ENCODE measurements at regions not wholly inside any gene's neighbourhood (a gene's known extent, or its start where the extent isn't known, plus 50 kb on each side); places are given as distances from the start of the nearest gene placed in this dataset.

DNA sequence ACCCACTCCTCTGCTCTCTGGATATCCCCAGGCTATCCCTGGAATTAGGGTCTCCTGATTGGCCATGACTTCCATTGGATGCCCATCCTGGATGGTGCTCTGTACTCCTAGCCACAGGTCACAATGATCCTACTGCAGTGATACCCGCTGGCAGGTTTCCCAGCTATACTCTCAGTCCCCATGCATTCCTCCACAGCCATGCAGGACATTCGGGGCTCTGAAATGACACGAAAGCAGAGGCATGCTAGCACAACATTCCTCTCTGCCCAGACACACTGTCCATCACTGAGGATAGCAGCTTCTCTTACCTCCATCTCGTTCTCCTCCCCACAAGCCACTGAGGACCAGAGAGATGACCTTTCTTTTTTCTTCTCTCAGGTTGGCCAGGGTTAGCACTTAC is 51.7 kb upstream of the SPATS2L start:
- no peak overlapping the region for H3K4me3 Mint-ChIP-seq
- H3K9me3 Mint-ChIP-seq (ENCODE audit: insufficient read depth): no peaks in the 10 kb centered on the region
- H3K9me3 ChIP-seq (ENCODE audit: control extremely low read depth in 1 of 3, control insufficient read depth in 2 of 3, insufficient read depth in 1 of 3, low read length in 2 of 3): no peaks in the 10 kb centered on the region

DNA sequence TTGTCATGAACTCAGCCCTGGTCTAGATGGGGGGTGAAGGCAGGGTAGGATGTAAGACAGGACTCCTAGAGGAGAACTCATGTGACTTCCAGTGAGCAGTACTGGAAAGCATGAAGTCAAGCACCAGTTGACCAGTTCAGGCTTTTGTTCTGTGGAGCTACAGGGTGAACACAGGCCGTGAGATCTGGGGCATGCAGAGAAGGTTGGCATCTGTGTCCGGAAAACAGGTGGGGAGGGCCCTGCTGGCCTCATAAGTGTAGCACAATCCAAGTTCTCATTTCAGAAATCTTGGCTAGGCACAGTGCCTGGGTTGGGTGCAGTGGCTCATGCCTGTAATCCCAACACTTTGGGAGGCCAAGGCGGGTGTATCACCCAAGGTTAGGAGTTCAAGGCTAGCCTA is 50.9 kb upstream of the SPATS2L start:
- Mint-ChIP-seq H3K9me3 (ENCODE audit: insufficient read depth) (no peaks in the 10 kb centered on the region), H3K27ac (no peak overlapping the region), H3K4me3 (no peak overlapping the region), H3K4me1 (no peaks in the 10 kb centered on the region), H3K27me3 (peaks cover 10% of the 10 kb centered on the region)
- H3K79me2 ChIP-seq (ENCODE audit: control insufficient read depth, insufficient read depth, low read length): no peaks in the 10 kb centered on the region
- H3K4me2 ChIP-seq (replicated peaks; ENCODE audit: low read depth, low read length, poor library complexity, severe bottlenecking): no peak overlapping the region
- no peak for DNase-seq
- ChIA-PET POLR2A (no interaction called here), CTCF (no interaction called here)
- peaks cover 0 to 4% (median 0%) of the 10 kb centered on the region in 4 experiments for H3K27me3 ChIP-seq (replicated peaks in 1 of 4; ENCODE audit: control extremely low read depth in 1 of 4, control insufficient read depth in 3 of 4, insufficient read depth in 4 of 4, low read length in 3 of 4)
- ATAC-seq (ENCODE audit: low read depth): no peak
- H3K9me3 ChIP-seq (ENCODE audit: control extremely low read depth in 1 of 3, control insufficient read depth in 2 of 3, insufficient read depth in 1 of 3, low read length in 2 of 3): no peaks in the 10 kb centered on the region
- H3K27ac ChIP-seq (ENCODE audit: low read length in 2 of 2): no peak overlapping the region
- intact Hi-C loops (cut with micrococcal nuclease): no loop called here
- 80% methylated on average over 2 of the region's 3 CpGs for WGBS (ENCODE audit: insufficient coverage)
- TF ChIP-seq, protein P1, sequence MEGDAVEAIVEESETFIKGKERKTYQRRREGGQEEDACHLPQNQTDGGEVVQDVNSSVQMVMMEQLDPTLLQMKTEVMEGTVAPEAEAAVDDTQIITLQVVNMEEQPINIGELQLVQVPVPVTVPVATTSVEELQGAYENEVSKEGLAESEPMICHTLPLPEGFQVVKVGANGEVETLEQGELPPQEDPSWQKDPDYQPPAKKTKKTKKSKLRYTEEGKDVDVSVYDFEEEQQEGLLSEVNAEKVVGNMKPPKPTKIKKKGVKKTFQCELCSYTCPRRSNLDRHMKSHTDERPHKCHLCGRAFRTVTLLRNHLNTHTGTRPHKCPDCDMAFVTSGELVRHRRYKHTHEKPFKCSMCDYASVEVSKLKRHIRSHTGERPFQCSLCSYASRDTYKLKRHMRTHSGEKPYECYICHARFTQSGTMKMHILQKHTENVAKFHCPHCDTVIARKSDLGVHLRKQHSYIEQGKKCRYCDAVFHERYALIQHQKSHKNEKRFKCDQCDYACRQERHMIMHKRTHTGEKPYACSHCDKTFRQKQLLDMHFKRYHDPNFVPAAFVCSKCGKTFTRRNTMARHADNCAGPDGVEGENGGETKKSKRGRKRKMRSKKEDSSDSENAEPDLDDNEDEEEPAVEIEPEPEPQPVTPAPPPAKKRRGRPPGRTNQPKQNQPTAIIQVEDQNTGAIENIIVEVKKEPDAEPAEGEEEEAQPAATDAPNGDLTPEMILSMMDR (IDR thresholded peaks at IDR 0.05): no peak
- no peak for TF ChIP-seq EZH2 (IDR thresholded peaks at IDR 0.05; ENCODE audit: borderline replicate concordance, insufficient read depth, low read depth, low read length, poor library complexity, severe bottlenecking)
- no peak overlapping the region for H2AFZ ChIP-seq (ENCODE audit: insufficient read depth, low read depth, low read length, poor library complexity, severe bottlenecking)
- no peak overlapping the region for H3K4me3 ChIP-seq (ENCODE audit: control extremely low read depth in 1 of 5, extremely low read depth in 1 of 5, insufficient read depth in 1 of 5, low read depth in 2 of 5, low read length in 4 of 5)
- no peaks in the 10 kb centered on the region for H3K4me1 ChIP-seq (ENCODE audit: control insufficient read depth in 2 of 2, insufficient read depth in 2 of 2, low read length in 2 of 2)
- H3K9ac ChIP-seq (ENCODE audit: low read length): no peak overlapping the region
- H3K36me3 ChIP-seq (replicated peaks in 1 of 2; ENCODE audit: control extremely low read depth in 1 of 2, control insufficient read depth in 1 of 2, extremely low read depth in 1 of 2, insufficient read depth in 2 of 2, low read length in 1 of 2): no peaks in the 10 kb centered on the region
- no peaks in the 10 kb centered on the region for H4K20me1 ChIP-seq (ENCODE audit: control insufficient read depth, insufficient read depth, low read length, poor library complexity, severe bottlenecking)

More for the DNA sequence above, 51.7 kb upstream of the SPATS2L start:
- Histone ChIP-seq H3K27me3 (replicated peaks in 1 of 4; ENCODE audit: control extremely low read depth in 1 of 4, control insufficient read depth in 3 of 4, insufficient read depth in 4 of 4, low read length in 3 of 4) (peaks cover 0 to 4% (median 0%) of the 10 kb centered on the region in 4 experiments), H4K20me1 (ENCODE audit: control insufficient read depth, insufficient read depth, low read length, poor library complexity, severe bottlenecking) (no peaks in the 10 kb centered on the region), H3K4me1 (ENCODE audit: control insufficient read depth in 2 of 2, insufficient read depth in 2 of 2, low read length in 2 of 2) (no peaks in the 10 kb centered on the region), H3K79me2 (ENCODE audit: control insufficient read depth, insufficient read depth, low read length) (no peaks in the 10 kb centered on the region), H3K4me3 (ENCODE audit: control extremely low read depth in 1 of 5, extremely low read depth in 1 of 5, insufficient read depth in 1 of 5, low read depth in 2 of 5, low read length in 4 of 5) (no peak overlapping the region), H3K36me3 (replicated peaks in 1 of 2; ENCODE audit: control extremely low read depth in 1 of 2, control insufficient read depth in 1 of 2, extremely low read depth in 1 of 2, insufficient read depth in 2 of 2, low read length in 1 of 2) (no peaks in the 10 kb centered on the region), H2AFZ (ENCODE audit: insufficient read depth, low read depth, low read length, poor library complexity, severe bottlenecking) (no peak overlapping the region), H3K27ac (ENCODE audit: low read length in 2 of 2) (no peak overlapping the region), H3K4me2 (replicated peaks; ENCODE audit: low read depth, low read length, poor library complexity, severe bottlenecking) (no peak overlapping the region), H3K9ac (ENCODE audit: low read length) (no peak overlapping the region)
- ChIA-PET POLR2A (no interaction called here), CTCF (no interaction called here)
- intact Hi-C loops (cut with micrococcal nuclease): no loop called here
- Mint-ChIP-seq H3K27ac (no peak overlapping the region), H3K27me3 (peaks cover 10% of the 10 kb centered on the region), H3K4me1 (no peaks in the 10 kb centered on the region)
- 83% methylated on average over 4 of the region's 4 CpGs for WGBS (ENCODE audit: insufficient coverage)
- TF ChIP-seq, protein P1 (IDR thresholded peaks at IDR 0.05): no peak
- no peak for TF ChIP-seq EZH2 (IDR thresholded peaks at IDR 0.05; ENCODE audit: borderline replicate concordance, insufficient read depth, low read depth, low read length, poor library complexity, severe bottlenecking)
- ATAC-seq (ENCODE audit: low read depth) (no peak), DNase-seq (no peak)

Measured in B cell (primary cell).